HG02885 (cell line): ENCODE measurements at regions not wholly inside any gene's neighbourhood (a gene's known extent, or its start where the extent isn't known, plus 50 kb on each side); places are given as distances from the start of the nearest gene placed in this dataset.
A peak's percentile ranks its signal among the peaks of the same experiment; 100 is the strongest.
"Not testable (repeated sequence)": the region's sequence is repeated elsewhere in the genome, so short reads cannot be mapped to it uniquely, and the experiment has no call there.

ENCODE experiments used
- ATAC-seq: cut with Tn5 transposase; IDR thresholded peaks from one replicate; pipeline ENCODE4 v1.9.1; 2021; ENCODE audit warnings: mild to moderate bottlenecking; ENCODE audit not compliant: unreplicated experiment, poor library complexity

- ATAC-seq = no peak
Observed at GRCh38 chr13:80093888-80094287, 247.0 kb downstream of the SPRY2 start.

GRCh38 chr13:80086304-80086721 lies 254.6 kb downstream of the SPRY2 start:
- ATAC-seq = no peak

- ATAC-seq = no peak
Observed at GRCh38 chr13:80083853-80084676, 256.9 kb downstream of the SPRY2 start.

GRCh38 chr13:80083081-80083852 lies 257.7 kb downstream of the SPRY2 start:
- ATAC-seq = no peak

GRCh38 chr13:80082396-80083080 lies 258.4 kb downstream of the SPRY2 start:
- ATAC-seq = no peak

- ATAC-seq = no peak
Observed at GRCh38 chr13:80074811-80075210, 266.1 kb downstream of the SPRY2 start.

GRCh38 chr13:80074143-80074752 lies 266.7 kb downstream of the SPRY2 start:
- no peak for ATAC-seq

GRCh38 chr13:80072231-80072630 lies 268.7 kb downstream of the SPRY2 start:
- peak; percentile 63 for ATAC-seq

- ATAC-seq = no peak
Observed at GRCh38 chr13:80070024-80070703, 270.8 kb downstream of the SPRY2 start.

GRCh38 chr13:80069374-80069773 lies 271.6 kb downstream of the SPRY2 start:
- no peak for ATAC-seq

GRCh38 chr13:80065996-80066395 lies 274.9 kb downstream of the SPRY2 start:
- no peak for ATAC-seq

- not testable (repeated sequence) for ATAC-seq
Observed at GRCh38 chr13:80062416-80062815, 278.5 kb downstream of the SPRY2 start.

GRCh38 chr13:80059789-80060188 lies 281.1 kb downstream of the SPRY2 start:
- ATAC-seq = no peak

- no peak for ATAC-seq
Observed at GRCh38 chr13:80058626-80059025, 282.3 kb downstream of the SPRY2 start.

- no peak for ATAC-seq
Observed at GRCh38 chr13:80055847-80056246, 285.1 kb downstream of the SPRY2 start.

GRCh38 chr13:80054806-80055205 lies 286.1 kb downstream of the SPRY2 start:
- no peak for ATAC-seq

GRCh38 chr13:80052286-80052685 lies 288.6 kb downstream of the SPRY2 start:
- no peak for ATAC-seq

GRCh38 chr13:80050252-80050651 lies 290.7 kb downstream of the SPRY2 start:
- ATAC-seq = no peak

GRCh38 chr13:80048802-80049201 lies 292.1 kb downstream of the SPRY2 start:
- peak; percentile 95 for ATAC-seq

GRCh38 chr13:80048030-80048429 lies 292.9 kb downstream of the SPRY2 start:
- no peak for ATAC-seq
